SK-N-SH treated with all-trans-retinoic acid at 6 μM for 48 hours (cell line): ENCODE measurements at regions not wholly inside any gene's neighbourhood (a gene's known extent, or its start where the extent isn't known, plus 50 kb on each side); places are given as distances from the start of the nearest gene placed in this dataset.

Experiments used
- ATAC-seq: fragments of 200-7000 bp; cut with Tn5 transposase; 3 replicates; pipeline ENCODE4 v1.9.1; 2020; ENCODE audit warnings: mild to moderate bottlenecking, moderate library complexity
- ARNTL ChIP-seq: fragments of 450-650 bp; formaldehyde crosslinking; IDR thresholded peaks from 2 replicates; pipeline ENCODE4 v1.5.0; 2020; ENCODE audit warnings: low read depth, mild to moderate bottlenecking, moderate library complexity, borderline replicate concordance
- BACH2 ChIP-seq: fragments of 250-450 bp; sonication (Bioruptor Pico); IDR thresholded peaks from 2 replicates; pipeline ENCODE4 v1.9.0; 2021; ENCODE audit warnings: mild to moderate bottlenecking, borderline replicate concordance
- CSDC2 ChIP-seq: fragments of 250-450 bp; sonication (Bioruptor Pico); IDR thresholded peaks from 2 replicates; pipeline ENCODE4 v1.5.0; 2020; ENCODE audit warnings: mild to moderate bottlenecking, moderate library complexity
- ESRRG ChIP-seq: fragments of 250-450 bp; sonication (Bioruptor Pico); IDR thresholded peaks from 2 replicates; pipeline ENCODE4 v1.6.1; 2021; ENCODE audit warnings: mild to moderate bottlenecking
- GLIS3 ChIP-seq: fragments of 250-450 bp; sonication (Bioruptor Pico); IDR thresholded peaks from 2 replicates; pipeline ENCODE4 v1.5.0; 2020; ENCODE audit warnings: mild to moderate bottlenecking, moderate library complexity
- OSR1 ChIP-seq: fragments of 250-450 bp; sonication (Bioruptor Pico); IDR thresholded peaks from 2 replicates; pipeline ENCODE4 v1.8.0; 2022; ENCODE audit warnings: moderate library complexity, mild to moderate bottlenecking, inconsistent platforms
- PPARA ChIP-seq: fragments of 250-450 bp; sonication (Bioruptor Pico); IDR thresholded peaks from 2 replicates; pipeline ENCODE4 v1.5.0; 2020; ENCODE audit warnings: mild to moderate bottlenecking, borderline replicate concordance
- RARB ChIP-seq: fragments of 250-450 bp; sonication (Bioruptor Pico); IDR thresholded peaks from 2 replicates; pipeline ENCODE4 v1.8.0; 2021; ENCODE audit warnings: mild to moderate bottlenecking, moderate library complexity
- SNAI2 ChIP-seq: fragments of 250-450 bp; sonication (Bioruptor Pico); IDR thresholded peaks from 2 replicates; pipeline ENCODE4 v1.5.0; 2020; ENCODE audit warnings: mild to moderate bottlenecking, moderate library complexity
- TCF4 ChIP-seq: fragments of 250-450 bp; sonication (Bioruptor Pico); IDR thresholded peaks from 2 replicates; pipeline ENCODE4 v1.8.0; 2021; ENCODE audit warnings: mild to moderate bottlenecking, moderate library complexity, borderline replicate concordance
- TOX ChIP-seq: fragments of 250-450 bp; sonication (Bioruptor Pico); IDR thresholded peaks from 2 replicates; pipeline ENCODE4 v1.8.0; 2021; ENCODE audit warnings: mild to moderate bottlenecking, moderate library complexity, borderline replicate concordance
- TSHZ2 ChIP-seq: fragments of 250-450 bp; sonication (Bioruptor Pico); IDR thresholded peaks from 2 replicates; pipeline ENCODE4 v1.5.0; 2020; ENCODE audit warnings: mild to moderate bottlenecking, moderate library complexity
- ZC3H10 ChIP-seq: fragments of 250-450 bp; sonication (Bioruptor Pico); IDR thresholded peaks from 2 replicates; pipeline ENCODE4 v1.5.1; 2021; ENCODE audit warnings: mild to moderate bottlenecking, moderate library complexity
- ZFP3 ChIP-seq: fragments of 250-450 bp; sonication (Bioruptor Pico); IDR thresholded peaks from 2 replicates; pipeline ENCODE4 v1.5.0; 2020; ENCODE audit warnings: mild to moderate bottlenecking, moderate library complexity
- ZFP30 ChIP-seq: fragments of 450-650 bp; formaldehyde crosslinking; IDR thresholded peaks from 2 replicates; pipeline ENCODE4 v1.5.0; 2022; ENCODE audit warnings: mild to moderate bottlenecking, moderate library complexity
- ZNF565 ChIP-seq: fragments of 450-650 bp; formaldehyde crosslinking; conservative IDR thresholded peaks from 2 replicates; pipeline ENCODE4 v1.5.0; 2020; ENCODE audit warnings: low read depth, mild to moderate bottlenecking, moderate library complexity
- ZNF70 ChIP-seq: fragments of 450-650 bp; formaldehyde crosslinking; IDR thresholded peaks from 2 replicates; pipeline ENCODE4 v1.5.0; 2020; ENCODE audit warnings: mild to moderate bottlenecking, moderate library complexity
- ZNF8 ChIP-seq: fragments of 450-650 bp; formaldehyde crosslinking; IDR thresholded peaks from 2 replicates; pipeline ENCODE4 v1.5.0; 2020; ENCODE audit warnings: mild to moderate bottlenecking, moderate library complexity
- TF ChIP-seq, protein P1 (sequence below): fragments of 250-450 bp; sonication (Bioruptor Pico); IDR thresholded peaks from 2 replicates; pipeline ENCODE4 v1.8.0; 2021; ENCODE audit warnings: low read depth, mild to moderate bottlenecking, moderate library complexity, borderline replicate concordance
- TF ChIP-seq, protein P2 (sequence below): fragments of 250-450 bp; sonication (Bioruptor Pico); IDR thresholded peaks from 2 replicates; pipeline ENCODE4 v1.5.1; 2020; ENCODE audit warnings: low read depth, mild to moderate bottlenecking, moderate library complexity
- TF ChIP-seq, protein P3 (sequence below): fragments of 250-450 bp; sonication (Bioruptor Pico); IDR thresholded peaks from 2 replicates; pipeline ENCODE4 v1.5.1; 2021; ENCODE audit warnings: mild to moderate bottlenecking, moderate library complexity

GRCh38 chr3:81406318-81406717 lies 355.1 kb downstream of the GBE1 start:
- ATAC-seq: no peak
- TF ChIP-seq ARNTL (CRISPR knock-in tag): no peak
- TF ChIP-seq ZNF565: no peak
- TF ChIP-seq ZNF8 (CRISPR knock-in tag): no peak
- TF ChIP-seq RARB (CRISPR knock-in tag): no peak
- no peak for TF ChIP-seq SNAI2 (CRISPR knock-in tag)
- TF ChIP-seq ZC3H10 (CRISPR knock-in tag): no peak
- TF ChIP-seq TSHZ2: no peak
- no peak for TF ChIP-seq ZNF70 (CRISPR knock-in tag)
- no peak for TF ChIP-seq PPARA
- TF ChIP-seq ZFP30: no peak

GRCh38 chr3:81395739-81396513 lies 365.5 kb downstream of the GBE1 start:
- no peak for TF ChIP-seq PPARA
- TF ChIP-seq TCF4: peak; percentile 52; the same call in 1 of the 2 replicates
- no peak; the same call in 2 of the 3 replicates for ATAC-seq

DNA sequence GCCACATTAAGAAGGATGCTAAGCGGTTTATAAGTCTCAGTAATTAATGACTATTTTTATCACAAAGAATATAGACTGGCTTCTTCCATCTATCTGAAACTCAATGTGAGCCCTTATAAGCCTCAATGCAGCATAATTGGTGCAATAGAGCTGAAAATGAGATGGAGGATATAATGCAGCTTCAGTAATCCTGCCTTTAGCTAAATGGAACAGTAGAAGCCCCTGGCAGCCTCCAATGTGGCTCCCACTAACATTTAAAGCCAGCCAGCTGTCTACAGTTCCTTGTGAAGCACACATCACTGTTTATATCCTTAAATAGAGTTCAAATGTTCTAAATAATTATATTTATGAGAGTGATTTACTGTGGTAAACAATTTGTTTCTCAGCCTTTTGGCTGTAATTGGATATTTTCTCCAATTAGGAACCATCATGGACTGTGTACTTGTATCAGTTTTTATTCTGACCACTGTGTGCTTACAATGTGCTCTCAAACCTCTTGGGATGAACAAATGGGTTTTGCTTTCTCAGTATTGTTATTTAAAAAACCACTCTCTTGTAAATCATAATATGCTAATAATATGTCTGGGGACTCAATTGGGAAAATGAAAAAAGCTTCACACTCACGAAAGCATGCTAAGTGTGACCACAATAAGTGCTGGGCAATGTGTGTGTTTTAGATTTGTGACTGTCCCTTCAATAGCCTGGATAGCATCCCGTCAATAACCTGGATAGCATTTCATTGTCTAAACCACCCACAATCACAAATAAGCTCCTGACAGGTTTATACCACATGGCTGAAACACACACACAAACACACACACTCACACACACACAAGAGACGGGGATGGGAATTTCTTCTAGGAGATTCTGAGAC lies 366.6 kb downstream of the GBE1 start:
- ATAC-seq: no peak

DNA sequence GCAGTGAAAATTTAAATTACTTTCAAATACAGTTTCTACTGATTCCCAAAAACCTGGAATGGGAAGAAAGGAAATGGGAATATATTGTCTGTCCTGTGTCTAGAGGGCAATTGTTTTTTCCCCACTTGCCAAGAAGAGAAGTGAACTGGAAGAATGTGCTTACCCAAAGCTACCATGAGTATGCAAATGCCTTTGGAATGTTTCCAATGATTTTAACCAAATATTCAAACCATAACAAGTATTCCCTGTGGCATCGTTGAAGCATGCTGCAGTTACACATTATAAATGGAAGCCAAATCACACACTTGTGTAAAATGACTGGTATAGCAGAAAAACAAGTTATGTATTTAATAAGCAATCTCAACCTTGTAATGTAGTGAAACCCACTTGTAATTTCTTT lies 368.2 kb downstream of the GBE1 start:
- ATAC-seq: no peak
- TF ChIP-seq ZNF565 (no peak), CSDC2 (CRISPR knock-in tag) (no peak), SNAI2 (CRISPR knock-in tag) (no peak), OSR1 (CRISPR knock-in tag) (no peak), ZFP3 (CRISPR knock-in tag) (no peak), ESRRG (CRISPR knock-in tag) (no peak)
- TF ChIP-seq, protein P1, sequence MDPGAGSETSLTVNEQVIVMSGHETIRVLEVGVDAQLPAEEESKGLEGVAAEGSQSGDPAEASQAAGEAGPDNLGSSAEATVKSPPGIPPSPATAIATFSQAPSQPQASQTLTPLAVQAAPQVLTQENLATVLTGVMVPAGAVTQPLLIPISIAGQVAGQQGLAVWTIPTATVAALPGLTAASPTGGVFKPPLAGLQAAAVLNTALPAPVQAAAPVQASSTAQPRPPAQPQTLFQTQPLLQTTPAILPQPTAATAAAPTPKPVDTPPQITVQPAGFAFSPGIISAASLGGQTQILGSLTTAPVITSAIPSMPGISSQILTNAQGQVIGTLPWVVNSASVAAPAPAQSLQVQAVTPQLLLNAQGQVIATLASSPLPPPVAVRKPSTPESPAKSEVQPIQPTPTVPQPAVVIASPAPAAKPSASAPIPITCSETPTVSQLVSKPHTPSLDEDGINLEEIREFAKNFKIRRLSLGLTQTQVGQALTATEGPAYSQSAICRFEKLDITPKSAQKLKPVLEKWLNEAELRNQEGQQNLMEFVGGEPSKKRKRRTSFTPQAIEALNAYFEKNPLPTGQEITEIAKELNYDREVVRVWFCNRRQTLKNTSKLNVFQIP (CRISPR knock-in tag): no peak
- TF ChIP-seq, protein P2, sequence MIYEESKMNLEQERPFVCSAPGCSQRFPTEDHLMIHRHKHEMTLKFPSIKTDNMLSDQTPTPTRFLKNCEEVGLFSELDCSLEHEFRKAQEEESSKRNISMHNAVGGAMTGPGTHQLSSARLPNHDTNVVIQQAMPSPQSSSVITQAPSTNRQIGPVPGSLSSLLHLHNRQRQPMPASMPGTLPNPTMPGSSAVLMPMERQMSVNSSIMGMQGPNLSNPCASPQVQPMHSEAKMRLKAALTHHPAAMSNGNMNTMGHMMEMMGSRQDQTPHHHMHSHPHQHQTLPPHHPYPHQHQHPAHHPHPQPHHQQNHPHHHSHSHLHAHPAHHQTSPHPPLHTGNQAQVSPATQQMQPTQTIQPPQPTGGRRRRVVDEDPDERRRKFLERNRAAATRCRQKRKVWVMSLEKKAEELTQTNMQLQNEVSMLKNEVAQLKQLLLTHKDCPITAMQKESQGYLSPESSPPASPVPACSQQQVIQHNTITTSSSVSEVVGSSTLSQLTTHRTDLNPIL (CRISPR knock-in tag): no peak
- TF ChIP-seq, all 23 proteins: peak for 0

More for the DNA sequence above, 366.6 kb downstream of the GBE1 start:
- TF ChIP-seq ZNF565: no peak
- no peak for TF ChIP-seq TCF4
- no peak for TF ChIP-seq ARNTL (CRISPR knock-in tag)
- TF ChIP-seq OSR1 (CRISPR knock-in tag): no peak
- no peak for TF ChIP-seq TOX
- no peak for TF ChIP-seq ZNF8 (CRISPR knock-in tag)
- no peak for TF ChIP-seq ESRRG (CRISPR knock-in tag)
- TF ChIP-seq GLIS3 (CRISPR knock-in tag): no peak

GRCh38 chr3:81390796-81391195 lies 370.6 kb downstream of the GBE1 start:
- no peak for ATAC-seq
- TF ChIP-seq ZC3H10 (CRISPR knock-in tag) (no peak), RARB (CRISPR knock-in tag) (no peak), ZNF8 (CRISPR knock-in tag) (no peak), TOX (no peak), ZFP30 (no peak), ESRRG (CRISPR knock-in tag) (no peak), ZFP3 (CRISPR knock-in tag) (no peak), BACH2 (no peak), ZNF565 (no peak), PPARA (no peak)
- TF ChIP-seq, protein P1 (CRISPR knock-in tag): no peak
- TF ChIP-seq, protein P3, sequence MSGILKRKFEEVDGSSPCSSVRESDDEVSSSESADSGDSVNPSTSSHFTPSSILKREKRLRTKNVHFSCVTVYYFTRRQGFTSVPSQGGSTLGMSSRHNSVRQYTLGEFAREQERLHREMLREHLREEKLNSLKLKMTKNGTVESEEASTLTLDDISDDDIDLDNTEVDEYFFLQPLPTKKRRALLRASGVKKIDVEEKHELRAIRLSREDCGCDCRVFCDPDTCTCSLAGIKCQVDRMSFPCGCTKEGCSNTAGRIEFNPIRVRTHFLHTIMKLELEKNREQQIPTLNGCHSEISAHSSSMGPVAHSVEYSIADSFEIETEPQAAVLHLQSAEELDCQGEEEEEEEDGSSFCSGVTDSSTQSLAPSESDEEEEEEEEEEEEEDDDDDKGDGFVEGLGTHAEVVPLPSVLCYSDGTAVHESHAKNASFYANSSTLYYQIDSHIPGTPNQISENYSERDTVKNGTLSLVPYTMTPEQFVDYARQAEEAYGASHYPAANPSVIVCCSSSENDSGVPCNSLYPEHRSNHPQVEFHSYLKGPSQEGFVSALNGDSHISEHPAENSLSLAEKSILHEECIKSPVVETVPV (CRISPR knock-in tag): no peak
